HepG2 (cell line): ENCODE measurements at regions not wholly inside any gene's neighbourhood (a gene's known extent, or its start where the extent isn't known, plus 50 kb on each side); places are given as distances from the start of the nearest gene placed in this dataset.

Experiments
- ATAC-seq: fragments of 200-7000 bp; cut with Tn5 transposase; 3 replicates; pipeline ENCODE4 v1.9.1; 2020; ENCODE audit warnings: mild to moderate bottlenecking, moderate library complexity
- BruUV-seq: library from RNA; stranded (reverse); fragments of 400-500 nt; replicated peaks from 2 replicates; lab custom pipeline; 2021; lab: Mats Ljungman, UMichigan
- CTCF ChIA-PET: fragments of 300-600 bp; formaldehyde crosslinking; extraction: SDS; loops from one replicate; lab custom pipeline; 2021; ENCODE audit warnings: low total read pairs, inconsistent platforms, low intra/inter-chr PET ratio; lab: Yijun Ruan, JAX
- POLR2A ChIA-PET: fragments of 350-600 bp; sonication (Branson Sonifier 250); formaldehyde crosslinking; loops from one replicate; lab custom pipeline; 2020; ENCODE audit warnings: antibody characterized with exemption, inconsistent platforms; lab: Yijun Ruan, JAX
- DNase-seq: peaks from one replicate; pipeline ENCODE4 v3.0.0-alpha.2; 2015; ENCODE audit warnings: low spot score
- FAIRE-seq: peaks from 3 replicates; lab custom pipeline; 2011; peaks lifted over from hg19 to GRCh38; lab: Jason Lieb, UNC
- H2AFZ ChIP-seq: one replicate; pipeline ENCODE4 v1.6.1; 2011; ENCODE audit warnings: low read length, inconsistent platforms
- H3K27ac ChIP-seq: fragments of 300-600 bp; 3 replicates; pipeline ENCODE4 v1.8.0; 2011; ENCODE audit warnings: mixed run types, mild to moderate bottlenecking, mixed read lengths, low read length, inconsistent platforms; ENCODE audit not compliant: insufficient read depth; ENCODE audit errors: extremely low read length
- H3K27me3 ChIP-seq, 2 experiments: fragments of 200-600 bp in 1 of 2; 2 replicates in 1 of 2; 3 replicates in 1 of 2; pipeline versions ENCODE4 v1.6.0 to v1.8.0; 2011; ENCODE audit warnings: low read length in 2 of 2, mild to moderate bottlenecking in 2 of 2, moderate library complexity in 2 of 2, inconsistent platforms in 1 of 2; ENCODE audit not compliant: insufficient read depth in 2 of 2, control insufficient read depth in 1 of 2
- H3K36me3 ChIP-seq, 2 experiments: fragments of 200-600 bp in 1 of 2; replicated peaks in 1 of 2; 2 replicates in 1 of 2; 3 replicates in 1 of 2; pipeline versions ENCODE4 v1.5.1 to v1.8.0; 2011; ENCODE audit warnings: low read length in 2 of 2, inconsistent platforms in 1 of 2; ENCODE audit not compliant: insufficient read depth in 2 of 2, control insufficient read depth in 1 of 2
- H3K4me1 ChIP-seq: 2 replicates; pipeline ENCODE4 v1.5.1; 2012; ENCODE audit warnings: low read length, inconsistent platforms; ENCODE audit not compliant: insufficient read depth
- H3K4me2 ChIP-seq: 2 replicates; pipeline ENCODE4 v1.6.0; 2011; ENCODE audit warnings: low read depth, low read length, inconsistent platforms
- H3K4me3 ChIP-seq, 3 experiments: fragments of 200-600 bp in 1 of 3; sonication (generic), shearing (Covaris generic) in 1 of 3; replicated peaks in 1 of 3; 2 replicates each; pipeline ENCODE4 v1.5.1; 2011 to 2016; ENCODE audit warnings: low read length in 3 of 3, inconsistent platforms in 2 of 3, low read depth in 2 of 3, mild to moderate bottlenecking in 2 of 3, control low read depth in 1 of 3, mixed read lengths in 1 of 3; ENCODE audit not compliant: insufficient read depth in 1 of 3
- H3K79me2 ChIP-seq: one replicate; pipeline ENCODE4 v1.6.1; 2011; ENCODE audit warnings: low read length, inconsistent platforms; ENCODE audit not compliant: insufficient read depth
- H3K9ac ChIP-seq: 2 replicates; pipeline ENCODE4 v1.6.0; 2011; ENCODE audit warnings: mild to moderate bottlenecking, low read depth, low read length, inconsistent platforms; ENCODE audit not compliant: insufficient read depth
- H3K9me3 ChIP-seq: 2 replicates; pipeline ENCODE4 v1.5.1; 2012; ENCODE audit warnings: mild to moderate bottlenecking, low read length
- H4K20me1 ChIP-seq: 2 replicates; pipeline ENCODE4 v1.6.0; 2011; ENCODE audit warnings: inconsistent platforms, mild to moderate bottlenecking, low read length, moderate library complexity; ENCODE audit not compliant: insufficient read depth
- ATF4 ChIP-seq, 2 experiments: fragments of 450-650 bp in 1 of 2; sonication (generic) in 1 of 2; formaldehyde crosslinking; IDR thresholded peaks; 2 replicates each; pipeline versions ENCODE4 v1.5.0 to v1.8.0; 2020 to 2022; ENCODE audit warnings: mild to moderate bottlenecking in 1 of 2, missing genetic modification reagents in 1 of 2
- FOXJ3 ChIP-seq: sonication (generic); formaldehyde crosslinking; IDR thresholded peaks from 2 replicates; pipeline ENCODE4 v1.4.0; 2020; ENCODE audit warnings: missing genetic modification reagents, mild to moderate bottlenecking, borderline replicate concordance
- JARID2 ChIP-seq: sonication (generic); formaldehyde crosslinking; IDR thresholded peaks from 2 replicates; pipeline ENCODE4 v1.8.1; 2023; ENCODE audit warnings: missing genetic modification reagents, inconsistent platforms; ENCODE audit not compliant: insufficient replicate concordance
- KDM3A ChIP-seq: IDR thresholded peaks from 2 replicates; pipeline ENCODE4 v1.6.1; 2018; ENCODE audit warnings: low read depth, missing compliant biosample characterization
- TBP ChIP-seq: sonication (generic); formaldehyde crosslinking; IDR thresholded peaks from 2 replicates; pipeline ENCODE4 v1.5.0; 2020; ENCODE audit warnings: missing genetic modification reagents
- YEATS4 ChIP-seq: sonication (generic); formaldehyde crosslinking; IDR thresholded peaks from 2 replicates; pipeline ENCODE4 v1.4.0; 2020; ENCODE audit warnings: missing genetic modification reagents, borderline replicate concordance
- ZNF205 ChIP-seq: IDR thresholded peaks from 2 replicates; pipeline ENCODE4 v1.6.1; 2018; ENCODE audit warnings: missing biosample characterization, missing genetic modification reagents
- ZNF235 ChIP-seq: sonication (generic); formaldehyde crosslinking; IDR thresholded peaks from 2 replicates; pipeline ENCODE4 v1.8.1; 2023; ENCODE audit warnings: mild to moderate bottlenecking, missing genetic modification reagents, borderline replicate concordance
- ZNF329 ChIP-seq: sonication (generic); formaldehyde crosslinking; IDR thresholded peaks from 2 replicates; pipeline ENCODE4 v1.9.0; 2021; ENCODE audit warnings: low read depth, mild to moderate bottlenecking, missing genetic modification reagents
- ZNF609 ChIP-seq: sonication (generic); formaldehyde crosslinking; IDR thresholded peaks from 2 replicates; pipeline ENCODE4 v1.4.0; 2020; ENCODE audit warnings: mild to moderate bottlenecking, missing genetic modification reagents, borderline replicate concordance
- WGBS: methylation state at CpG from one replicate; pipeline ENCODE4 v1.1.6; 2017; ENCODE audit warnings: low lambda C conversion rate; 5-methylcytosine and 5-hydroxymethylcytosine counted together
- in situ Hi-C: cut with HindIII; loops from 2 replicates; pipeline ENCODE4 v1.10.0; 2017; ENCODE audit warnings: low pct_unique_long_range_greater_than_20kb; ENCODE audit not compliant: extremely low pct_ligation_motif_present
- intact Hi-C: fragments of 100-400 bp; cut with micrococcal nuclease; formaldehyde crosslinking; loops from one replicate; pipeline ENCODE4 v1.10.0; 2022; ENCODE audit not compliant: unreplicated experiment
- TF ChIP-seq, protein P1 (sequence below): sonication (generic); formaldehyde crosslinking; IDR thresholded peaks from 2 replicates; pipeline ENCODE4 v1.4.0; 2020; ENCODE audit warnings: mild to moderate bottlenecking, missing genetic modification reagents

DNA sequence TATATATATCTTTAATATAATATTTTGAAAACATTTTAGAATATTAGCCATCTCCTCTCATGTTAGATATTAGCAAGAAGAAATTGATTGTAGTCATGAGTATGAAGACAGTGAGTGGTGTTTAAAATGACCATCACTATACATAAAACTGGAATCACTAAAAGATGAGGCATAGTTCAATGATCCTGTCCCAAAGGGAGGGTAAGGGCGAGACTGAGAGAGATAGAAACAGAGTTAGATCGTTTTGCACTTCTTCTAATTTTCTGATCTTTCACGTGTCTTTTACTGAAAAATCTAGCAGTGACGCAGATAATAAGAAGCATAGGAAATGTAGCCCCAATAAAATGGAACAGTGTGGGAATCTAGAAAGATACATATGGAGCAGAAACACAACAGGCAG is 627.4 kb downstream of the SLC16A7 start:
- Histone ChIP-seq H3K27me3 (no peaks in the 10 kb centered on the region), H3K27ac (no peak overlapping the region), H3K79me2 (no peaks in the 10 kb centered on the region), H4K20me1 (no peaks in the 10 kb centered on the region), H3K9me3 (0 out of 2 replicates have a peak, but pooled peaks cover 4% of the 10 kb centered on the region), H3K36me3 (no peaks in the 10 kb centered on the region)
- BruUV-seq = no TSS peak
- DNase-seq (no peak), FAIRE-seq (no peak), ATAC-seq (no peak)
- ChIA-PET POLR2A (no interaction called here), CTCF (no interaction called here)
- 2% methylated on average over 4 of the region's 4 CpGs for WGBS
- intact Hi-C loops = no loop called here
- TF ChIP-seq JARID2 (CRISPR knock-in tag) (no peak), ZNF235 (CRISPR knock-in tag) (no peak), TBP (CRISPR knock-in tag) (no peak), FOXJ3 (no peak), ZNF205 (no peak), KDM3A (no peak), YEATS4 (no peak), ATF4 (CRISPR knock-in tag; IDR thresholded peaks at IDR 0.05) (no peak), ZNF329 (no peak), ZNF609 (CRISPR knock-in tag) (no peak)
- TF ChIP-seq, protein P1, sequence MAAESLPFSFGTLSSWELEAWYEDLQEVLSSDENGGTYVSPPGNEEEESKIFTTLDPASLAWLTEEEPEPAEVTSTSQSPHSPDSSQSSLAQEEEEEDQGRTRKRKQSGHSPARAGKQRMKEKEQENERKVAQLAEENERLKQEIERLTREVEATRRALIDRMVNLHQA (CRISPR knock-in tag) = no peak
- TF ChIP-seq, all 625 proteins: peak for 0
- Histone ChIP-seq H2AFZ (no peak overlapping the region), H3K9ac (no peak overlapping the region), H3K4me2 (no peak overlapping the region), H3K4me3 (no peak overlapping the region), H3K4me1 (no peaks in the 10 kb centered on the region)
- in situ Hi-C loops = no loop called here
